Ammon's horn (tissue), 1 donor: ENCODE measurements at regions not wholly inside any gene's neighbourhood (a gene's known extent, or its start where the extent isn't known, plus 50 kb on each side); places are given as distances from the start of the nearest gene placed in this dataset.
A peak's percentile ranks its signal among the peaks of the same experiment; 100 is the strongest.
"Not testable (repeated sequence)": the region's sequence is repeated elsewhere in the genome, so short reads cannot be mapped to it uniquely, and the experiment has no call there.

Experiments used
- DNase-seq: peaks from one replicate; pipeline ENCODE4 v3.0.0-alpha.2; 2016; ENCODE audit warnings: low spot score

DNA sequence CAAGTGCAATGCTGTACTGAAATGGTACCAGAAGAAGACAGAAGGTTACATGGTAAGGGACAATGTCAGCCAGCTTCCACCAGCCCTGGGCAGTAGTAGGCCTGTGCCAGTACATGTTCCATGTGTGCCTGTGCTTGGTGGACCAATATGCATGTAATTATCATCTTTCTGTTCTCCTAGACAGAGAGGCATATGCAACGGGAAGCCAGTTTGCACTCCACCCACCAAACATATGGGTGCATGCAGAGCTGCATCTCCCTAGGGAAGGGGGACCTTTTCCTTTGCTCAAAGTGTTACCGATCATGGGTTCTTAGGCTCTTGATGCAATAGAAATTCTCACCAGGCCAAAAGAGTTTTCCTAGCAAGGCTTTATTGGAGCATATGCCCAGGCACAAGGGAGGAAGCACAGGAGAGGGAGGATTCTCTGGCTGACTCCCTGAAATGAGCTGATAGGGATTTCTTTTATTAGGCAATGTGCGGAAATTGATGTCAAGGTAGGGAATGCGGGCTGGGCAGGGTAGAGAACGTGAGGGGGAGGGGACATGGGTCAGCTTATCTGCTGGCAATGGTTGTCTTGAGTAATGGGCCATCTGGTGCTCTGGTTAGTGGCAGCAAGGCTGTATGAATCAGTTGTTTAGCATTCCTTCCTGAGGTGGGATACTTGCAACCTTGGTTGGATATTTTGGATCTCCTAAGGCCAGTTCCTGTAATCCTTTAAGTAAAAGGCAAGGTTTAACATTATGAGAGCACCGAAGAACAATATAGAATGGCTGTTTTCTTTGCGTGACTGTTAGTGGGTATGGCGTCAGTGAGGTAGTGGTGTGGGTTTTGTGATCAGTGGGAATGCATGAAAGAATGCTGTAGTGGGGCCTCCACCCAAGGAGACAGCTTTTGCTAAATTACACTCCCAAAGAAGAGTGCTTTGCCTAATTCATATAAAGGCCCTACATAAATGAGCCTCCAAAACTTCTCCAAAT is 102.5 kb downstream of the CDRT15L2 start:
- not testable (repeated sequence) for DNase-seq

DNA sequence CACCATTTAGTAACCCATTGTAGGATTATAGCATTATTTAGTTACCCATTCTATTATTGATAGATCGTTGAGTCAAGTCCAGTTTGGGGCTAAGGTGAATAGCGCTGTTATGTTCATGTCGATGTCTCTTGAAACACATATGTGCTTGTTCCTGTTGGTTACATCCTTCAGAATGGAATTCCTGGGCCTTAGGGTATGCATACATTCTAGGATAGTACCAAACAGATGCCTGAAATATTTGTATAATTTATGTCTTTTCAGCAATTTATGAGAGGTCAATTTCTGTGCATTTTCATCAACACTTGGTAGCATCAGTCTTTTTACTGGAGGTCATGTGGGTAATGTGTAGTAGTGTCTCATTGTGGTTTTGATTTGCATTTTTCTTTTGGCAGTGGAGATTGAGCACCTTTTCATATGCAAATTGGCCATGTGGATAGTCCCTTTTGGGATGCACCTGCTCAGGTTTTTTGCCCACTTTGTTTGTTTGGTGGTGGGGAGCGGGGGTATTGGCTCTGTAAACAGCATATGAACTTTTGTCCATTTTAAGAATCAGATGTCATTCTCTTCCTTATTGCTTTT is 104.2 kb downstream of the CDRT15L2 start:
- DNase-seq: not testable (repeated sequence)

DNA sequence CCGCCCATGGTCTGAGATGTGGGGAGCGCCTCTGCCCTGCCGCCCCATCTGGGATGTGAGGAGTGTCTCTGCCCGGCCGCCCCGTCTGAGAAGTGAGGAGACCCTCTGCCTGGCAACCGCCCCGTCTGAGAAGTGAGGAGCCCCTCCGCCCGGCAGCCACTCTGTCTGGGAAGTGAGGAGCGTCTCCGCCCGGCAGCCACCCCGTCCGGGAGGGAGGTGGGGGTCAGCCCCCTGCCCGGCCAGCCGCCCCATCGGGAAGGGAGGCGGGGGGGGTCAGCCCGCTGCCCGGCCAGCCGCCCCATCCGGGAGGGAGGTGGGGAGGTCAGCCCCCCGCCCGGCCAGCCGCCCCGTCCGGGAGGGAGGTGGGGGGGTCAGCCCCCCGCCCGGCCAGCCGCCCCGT is 105.5 kb downstream of the CDRT15L2 start:
- DNase-seq: not testable (repeated sequence)

DNA sequence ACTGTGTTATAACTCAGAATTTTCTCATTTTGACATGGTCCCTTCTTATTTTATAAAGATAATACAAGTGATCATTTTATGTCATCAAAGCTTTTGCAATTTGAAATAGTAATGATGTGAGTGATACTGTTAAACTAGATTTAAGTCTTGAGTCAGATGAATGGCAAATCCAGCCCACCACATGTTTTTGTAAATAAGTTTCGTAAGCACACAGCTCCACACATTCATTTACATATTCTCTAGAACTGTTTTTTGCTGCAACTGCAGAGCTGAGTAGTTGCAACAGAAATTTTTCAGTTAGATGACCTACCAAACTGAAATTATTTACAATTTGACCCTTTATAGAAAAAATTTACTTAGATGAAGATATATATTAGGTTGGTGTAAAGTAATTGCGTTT is 108.1 kb downstream of the CDRT15L2 start:
- not testable (repeated sequence) for DNase-seq

DNA sequence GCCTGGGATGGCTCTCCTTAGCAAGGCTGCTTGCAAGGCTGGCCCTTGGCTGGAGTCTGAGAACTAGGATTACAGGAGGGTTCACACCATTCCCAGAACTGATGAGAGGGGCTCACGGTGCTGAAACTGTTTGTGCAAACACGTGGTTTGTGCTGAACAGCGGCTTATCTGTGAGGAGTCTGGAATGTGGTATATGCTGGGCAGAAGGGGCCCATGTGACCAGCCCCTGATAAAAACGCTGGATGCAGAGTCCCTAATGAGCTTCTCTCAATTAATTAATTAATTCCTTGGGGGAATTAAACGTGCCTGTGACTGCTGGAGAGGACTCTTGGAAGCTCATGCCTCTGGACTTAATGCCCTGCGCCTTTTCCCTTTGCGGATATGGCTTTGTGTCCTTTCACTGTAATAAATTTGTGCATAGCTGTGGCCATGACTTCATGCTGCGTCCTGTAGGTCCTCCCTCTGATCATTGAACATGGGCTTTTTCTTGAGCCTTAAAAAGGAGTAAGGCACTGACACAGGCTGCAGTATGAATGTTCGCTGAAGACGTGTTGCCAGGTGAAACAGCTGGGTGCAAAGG is 109.7 kb downstream of the CDRT15L2 start:
- not testable (repeated sequence) for DNase-seq

DNA sequence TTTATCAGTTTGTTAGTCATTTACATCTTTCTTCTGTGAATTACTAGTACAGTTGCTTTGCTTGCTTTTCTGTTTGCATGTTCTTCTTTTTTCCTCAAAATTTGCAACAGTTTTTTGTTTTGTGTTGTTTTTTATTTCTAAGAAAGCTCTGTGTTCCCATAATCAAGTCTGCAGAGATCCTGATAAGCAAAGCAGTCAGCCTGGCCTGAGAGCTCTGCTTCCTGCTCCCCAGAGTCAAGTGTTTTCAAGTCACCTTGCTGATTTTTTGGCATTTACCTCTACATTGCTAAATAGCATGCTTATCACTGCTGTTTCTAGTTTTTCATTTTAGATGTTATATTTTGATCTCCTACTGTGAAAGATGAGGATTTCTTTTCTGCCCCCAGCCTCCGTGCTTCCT is 113.2 kb downstream of the CDRT15L2 start:
- not testable (repeated sequence) for DNase-seq

DNA sequence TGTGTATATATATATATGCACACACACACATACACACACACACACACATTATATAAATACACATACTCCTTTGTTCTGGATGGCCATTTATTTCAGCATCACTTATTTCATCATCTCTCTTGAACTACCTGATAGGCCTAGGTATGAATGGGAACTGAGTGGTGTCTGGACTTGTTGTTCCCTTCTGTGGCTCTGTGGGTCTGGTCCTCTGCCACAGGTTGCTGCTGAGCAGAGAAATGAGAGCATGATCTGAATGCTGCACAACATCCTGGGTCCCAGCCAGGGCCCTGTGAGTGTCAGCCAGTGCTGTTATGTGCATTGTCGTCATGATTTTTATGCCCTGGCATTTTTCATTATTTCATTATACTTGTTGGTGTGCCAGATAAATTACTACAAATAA is 116.3 kb downstream of the CDRT15L2 start:
- not testable (repeated sequence) for DNase-seq

DNA sequence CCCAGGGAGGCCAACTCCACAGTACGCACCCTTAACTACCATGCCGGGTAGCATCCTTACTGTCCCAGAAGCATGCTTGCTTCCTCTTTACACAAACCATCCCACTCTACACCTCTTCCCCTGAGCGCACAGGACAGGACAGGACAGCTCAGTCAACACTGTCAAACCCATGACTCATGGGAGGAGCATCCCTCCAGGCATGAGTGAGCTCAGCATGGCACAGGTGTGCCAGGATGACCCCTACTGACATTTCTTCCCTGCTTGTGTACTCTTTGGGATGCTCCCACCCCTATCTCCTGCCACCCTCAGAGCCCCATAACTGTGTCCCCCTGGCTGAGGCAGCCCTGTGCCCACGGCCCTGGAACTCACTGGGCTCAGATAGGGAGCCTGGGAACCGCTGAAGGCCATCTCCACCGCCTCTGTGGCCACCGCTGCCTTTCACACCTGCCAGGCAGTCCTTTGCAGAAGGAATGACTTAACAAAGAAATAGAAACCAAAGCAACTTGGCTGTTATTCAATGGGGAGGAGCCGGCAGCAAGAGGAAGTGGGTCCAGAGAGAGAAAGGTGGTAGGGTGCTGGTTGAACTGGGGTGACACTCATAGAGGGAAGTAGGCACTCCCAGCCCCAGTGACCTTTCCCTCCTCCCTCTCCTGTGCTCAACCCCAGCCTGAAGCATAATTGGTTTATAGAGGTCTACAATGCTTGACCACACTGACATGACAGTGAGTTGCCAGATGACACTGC is 119.1 kb downstream of the CDRT15L2 start:
- DNase-seq: peak; percentile 7

DNA sequence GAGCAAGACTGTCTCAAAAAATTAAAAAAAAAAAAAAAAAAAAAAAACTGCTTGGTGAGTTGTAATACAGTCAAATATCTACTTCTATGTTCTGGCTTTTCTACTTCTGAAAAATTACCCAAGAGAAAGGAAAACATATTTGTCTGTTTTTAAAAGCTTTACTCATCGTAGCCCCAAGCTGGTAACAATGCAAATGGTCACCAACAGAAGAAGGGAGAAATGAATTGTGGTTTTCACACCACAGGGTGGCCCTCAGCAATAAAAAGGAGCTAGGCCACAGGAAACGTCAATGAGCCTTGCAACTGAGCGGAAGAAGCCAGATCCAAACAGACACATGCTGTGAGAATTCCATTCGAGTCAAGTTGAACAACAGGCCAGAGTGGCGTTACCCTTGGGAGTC is 121.0 kb downstream of the CDRT15L2 start:
- DNase-seq: not testable (repeated sequence)

DNA sequence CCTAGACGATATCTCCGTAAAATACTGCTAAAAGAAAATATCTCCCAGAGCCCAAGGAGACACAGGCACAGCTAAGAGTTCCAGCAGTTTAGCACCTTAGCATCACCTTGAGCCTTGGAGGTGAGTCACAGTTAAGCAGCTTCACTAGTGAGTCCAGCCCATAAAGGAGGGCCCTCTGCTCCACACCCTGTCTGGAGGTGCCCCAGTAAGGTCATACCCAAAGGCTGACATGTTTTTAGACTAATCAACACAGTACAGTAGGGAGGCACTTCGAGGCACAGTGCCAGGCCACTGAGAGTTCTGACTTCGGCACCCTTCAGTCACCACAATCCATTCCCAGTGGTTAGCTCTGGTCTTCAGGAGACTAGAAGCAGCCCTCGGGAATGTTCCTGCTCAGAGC is 121.8 kb downstream of the CDRT15L2 start:
- DNase-seq: not testable (repeated sequence)

DNA sequence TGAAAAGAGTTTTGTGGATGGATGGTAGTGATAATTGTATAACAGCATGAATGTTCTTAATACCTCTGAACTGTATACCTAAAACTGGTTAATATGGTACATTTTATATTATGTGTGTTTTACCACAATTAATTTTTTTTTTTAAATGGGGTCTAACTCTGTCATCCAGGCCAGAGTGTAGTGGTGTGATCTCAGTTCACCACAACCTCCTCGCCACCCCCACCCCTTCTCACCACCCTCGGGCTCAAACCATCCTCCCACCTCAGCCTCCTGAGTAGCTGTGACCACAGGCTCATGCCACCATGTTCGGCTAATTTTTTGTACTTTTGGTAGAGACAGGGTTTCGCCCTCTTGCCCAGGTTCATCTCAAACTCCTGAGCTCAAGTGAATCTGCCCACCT is 123.2 kb downstream of the CDRT15L2 start:
- DNase-seq: no peak

DNA sequence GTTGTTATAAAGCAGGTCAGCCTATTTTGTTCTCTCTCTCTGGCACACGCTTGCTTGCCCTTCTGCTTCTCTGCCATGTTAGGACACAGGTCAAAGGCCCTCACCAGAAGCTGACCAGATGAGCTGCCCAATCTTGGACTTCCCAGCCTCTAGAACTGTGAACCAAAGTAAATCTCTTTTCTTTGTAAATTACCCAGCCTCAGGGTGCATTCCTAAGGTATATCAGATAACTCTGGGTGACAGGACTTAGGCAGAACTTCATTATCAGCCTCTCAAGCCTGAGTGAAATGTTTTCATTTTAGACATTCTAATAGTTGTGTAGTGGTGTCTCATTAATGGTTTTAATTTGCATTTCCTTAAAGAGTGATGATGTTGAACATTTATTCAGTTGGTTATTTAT is 124.3 kb downstream of the CDRT15L2 start:
- DNase-seq: no peak

DNA sequence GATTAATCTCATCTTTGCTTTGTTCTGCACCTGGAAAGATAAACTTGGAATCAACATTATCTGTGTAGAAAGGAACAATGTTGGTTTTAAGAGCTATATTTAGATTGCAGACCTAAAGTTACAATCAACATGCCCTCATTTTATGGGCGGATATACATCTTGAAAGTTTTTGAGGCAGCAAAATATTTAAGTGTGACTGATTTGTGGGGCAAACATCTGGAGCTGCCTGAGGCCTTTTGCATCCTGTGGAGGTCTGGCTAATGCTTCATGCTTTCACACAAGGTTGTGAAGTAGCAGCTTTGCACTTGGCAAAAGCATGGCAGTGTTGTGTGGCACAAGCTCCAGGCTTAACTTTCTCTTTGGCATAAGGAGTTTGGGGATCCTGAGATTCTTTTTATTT is 125.7 kb downstream of the CDRT15L2 start:
- not testable (repeated sequence) for DNase-seq

DNA sequence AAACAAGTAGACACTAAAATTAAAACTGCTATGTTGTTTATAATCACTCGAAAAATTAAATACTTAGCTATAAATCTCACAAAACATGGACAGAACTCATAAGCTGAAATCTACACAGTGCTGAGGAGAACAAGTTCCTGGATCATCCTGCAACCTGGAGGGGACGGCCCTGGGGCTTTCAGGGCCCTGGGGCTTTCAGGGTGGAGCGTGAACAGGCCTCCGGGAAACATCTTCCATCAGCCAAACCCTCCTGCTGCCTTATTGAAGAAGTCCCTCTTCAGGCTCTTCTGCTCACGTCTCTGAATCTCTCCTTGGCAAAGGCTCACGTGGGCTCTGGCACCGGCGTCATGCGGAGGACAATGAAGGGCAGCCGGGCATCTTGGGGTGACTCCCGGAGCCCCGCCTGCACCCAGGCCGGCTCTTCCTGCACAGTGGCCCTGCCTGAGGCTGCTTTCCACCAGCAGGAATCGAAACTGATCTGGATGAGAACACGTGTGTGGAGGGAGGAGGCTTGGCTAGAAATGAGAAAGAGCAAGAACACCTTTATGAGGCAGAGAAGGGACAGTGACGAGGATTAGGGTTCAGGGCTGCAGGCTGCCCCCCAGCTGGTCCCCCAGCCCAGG is 127.3 kb downstream of the CDRT15L2 start:
- no peak for DNase-seq

DNA sequence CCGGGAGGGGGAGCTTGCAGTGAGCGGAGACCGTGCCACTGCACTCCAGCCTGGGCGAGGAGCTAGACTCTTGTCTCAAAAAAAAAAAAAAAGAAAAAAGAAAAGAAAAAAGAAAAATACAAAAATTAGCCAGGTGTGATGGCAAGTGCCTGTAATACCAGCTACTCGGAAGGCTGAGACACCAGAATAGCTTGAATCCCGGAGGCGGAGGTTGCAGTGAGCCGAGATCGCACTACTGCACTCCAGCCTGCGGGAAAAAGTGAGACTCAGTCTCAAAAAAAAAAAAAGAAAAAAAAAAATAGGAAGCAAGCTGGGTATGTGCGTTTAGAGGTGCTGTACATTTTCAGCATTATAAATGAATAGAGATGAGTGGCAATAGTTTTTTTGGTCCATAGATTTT is 129.3 kb downstream of the CDRT15L2 start:
- not testable (repeated sequence) for DNase-seq

DNA sequence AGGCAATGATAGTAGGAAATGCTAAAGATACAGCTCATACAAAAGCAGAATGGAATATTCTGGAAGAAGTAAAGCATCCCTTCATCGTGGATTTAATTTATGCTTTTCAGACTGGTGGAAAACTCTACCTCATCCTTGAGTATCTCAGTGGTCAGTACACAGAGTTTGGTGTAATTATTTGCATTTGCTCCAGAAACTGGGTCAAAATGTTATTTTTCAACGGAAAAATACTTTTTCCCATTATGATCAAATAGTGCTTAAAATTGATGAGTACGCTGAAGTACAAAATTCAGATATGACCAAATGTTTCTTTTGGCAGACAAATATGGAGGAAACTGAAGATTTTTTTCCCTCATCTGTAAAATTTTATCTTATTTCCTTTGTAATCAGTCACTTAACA is 137.0 kb downstream of the CDRT15L2 start:
- not testable (repeated sequence) for DNase-seq

DNA sequence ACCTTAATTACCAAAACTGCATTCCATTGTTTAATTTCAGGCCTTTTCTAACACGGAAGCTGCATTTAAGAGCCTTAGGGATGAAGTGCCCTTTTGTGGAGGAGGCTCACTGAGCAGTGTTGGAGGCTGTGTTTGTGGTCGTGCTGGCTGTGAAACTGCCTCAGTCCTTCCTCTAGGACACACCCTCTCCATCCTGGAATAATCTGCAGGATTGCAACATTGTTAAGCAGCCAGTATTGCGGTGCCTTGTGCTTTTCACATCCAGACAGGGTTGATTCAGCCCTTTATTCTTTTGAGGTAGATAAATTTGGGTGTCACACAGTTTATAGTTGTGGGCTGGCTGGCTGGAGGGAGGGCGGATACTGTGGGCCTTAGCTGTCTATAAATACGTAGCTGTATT is 141.6 kb downstream of the CDRT15L2 start:
- DNase-seq: no peak

DNA sequence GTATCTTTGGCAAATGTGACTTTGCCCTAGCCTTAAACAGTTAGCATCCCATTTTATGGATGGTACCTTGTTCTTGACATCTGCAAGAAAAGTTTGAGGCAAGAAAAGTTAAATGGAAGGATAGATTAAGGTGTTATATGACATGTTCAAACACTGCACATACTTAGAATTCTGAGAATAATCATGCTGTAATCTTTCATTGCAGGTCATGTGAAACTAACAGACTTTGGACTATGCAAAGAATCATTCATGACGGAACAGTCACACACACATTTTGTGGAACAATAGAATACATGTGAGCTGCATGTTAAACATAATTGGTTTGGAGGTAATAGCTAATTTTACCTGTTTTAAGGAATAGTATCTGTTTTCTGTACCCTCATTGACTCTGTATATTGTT is 144.9 kb downstream of the CDRT15L2 start:
- DNase-seq: not testable (repeated sequence)

DNA sequence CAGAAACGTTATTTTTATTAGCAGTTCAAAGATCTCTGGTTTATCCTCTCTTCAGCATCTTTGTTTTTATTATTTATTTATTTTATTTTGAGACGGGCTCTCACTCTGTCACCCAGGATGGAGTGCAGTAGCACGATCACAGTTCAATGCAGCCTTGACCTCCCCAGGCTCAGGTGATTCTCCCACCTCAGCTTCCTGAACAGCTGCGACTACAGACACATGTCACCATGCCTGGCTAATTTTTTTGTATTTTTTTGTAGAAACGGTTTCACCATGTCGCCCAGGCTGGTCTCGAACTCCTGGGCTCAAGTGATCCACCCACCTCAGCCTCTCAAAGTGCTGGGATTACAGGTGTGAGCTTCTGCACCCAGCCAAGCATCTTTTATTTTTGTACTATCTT is 147.7 kb downstream of the CDRT15L2 start:
- not testable (repeated sequence) for DNase-seq

DNA sequence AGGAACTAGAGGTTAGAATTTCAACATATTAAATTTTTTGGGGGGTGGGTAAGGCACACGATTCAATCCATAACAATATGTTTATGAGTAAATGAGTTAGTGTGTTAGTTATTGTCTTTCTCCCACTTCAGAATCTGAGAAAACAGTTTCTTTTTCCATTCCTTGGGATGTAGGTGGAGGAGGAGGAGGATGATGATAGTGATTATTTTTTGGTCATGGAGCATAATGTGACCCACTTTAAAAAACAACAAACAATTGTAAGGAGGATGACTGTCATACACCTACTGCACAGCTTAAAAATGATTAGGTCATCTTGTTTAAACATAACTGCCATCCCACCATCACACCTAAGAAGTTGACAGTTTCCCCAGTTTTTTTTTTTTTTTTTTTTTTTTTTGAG is 148.7 kb downstream of the CDRT15L2 start:
- no peak for DNase-seq

DNA sequence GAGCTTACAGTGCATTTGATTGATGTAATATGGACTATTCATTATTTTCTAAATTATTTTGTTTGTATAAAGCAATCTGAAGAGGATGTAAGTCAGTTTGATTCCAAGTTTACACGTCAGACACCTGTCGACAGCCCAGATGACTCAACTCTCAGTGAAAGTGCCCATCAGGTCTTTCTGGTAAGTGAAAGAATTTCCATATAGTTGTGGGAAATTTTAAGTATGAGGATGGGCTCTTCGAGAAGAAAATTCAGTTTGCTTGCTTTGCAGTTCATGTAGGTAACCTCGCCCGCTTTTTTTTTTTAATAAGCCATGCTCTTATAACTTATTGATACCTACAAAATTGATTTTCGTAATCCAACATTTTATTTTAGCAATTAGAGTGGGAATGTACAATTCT is 151.6 kb downstream of the CDRT15L2 start:
- DNase-seq: not testable (repeated sequence)

DNA sequence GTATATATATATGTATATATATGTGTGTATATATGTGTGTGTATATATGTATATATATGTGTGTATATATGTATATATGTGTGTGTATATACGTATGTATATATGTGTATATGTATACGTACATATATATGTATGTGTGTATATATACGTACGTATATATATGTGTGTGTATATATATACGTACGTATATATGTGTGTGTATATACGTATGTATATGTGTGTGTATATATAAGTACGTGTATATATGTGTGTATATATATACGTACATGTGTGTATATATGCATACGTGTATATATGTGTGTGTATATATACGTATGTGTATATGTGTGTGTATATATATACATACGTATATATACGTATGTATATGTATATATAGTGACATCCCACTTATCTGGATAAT is 154.4 kb downstream of the CDRT15L2 start:
- no peak for DNase-seq
